ENCODE measurements at regions not wholly inside any gene's neighbourhood (a gene's known extent, or its start where the extent isn't known, plus 50 kb on each side); places are given as distances from the start of the nearest gene placed in this dataset.
A peak's percentile ranks its signal among the peaks of the same experiment; 100 is the strongest.

GRCh38 chr17:31598399-31598782 lies 206.9 kb downstream of the RAB11FIP4 start:
- H4K5ac ChIP-seq (ENCODE audit: low read length) = no peak overlapping the region
- H3K23ac ChIP-seq (ENCODE audit: low read length) = no peak overlapping the region
- WGBS (ENCODE audit: extremely low coverage, insufficient coverage, low lambda C conversion rate) = no CpG with 5 or more reads among the region's 4 CpGs
- no peak overlapping the region for H2BK120ac ChIP-seq (ENCODE audit: low read depth, low read length)
- no peaks in the 10 kb centered on the region for H3K79me1 ChIP-seq (ENCODE audit: low read length)
- peaks cover 11% of the 10 kb centered on the region for H3K4me1 ChIP-seq (ENCODE audit: control insufficient read depth, low read depth, low read length)
- H3K4ac ChIP-seq (ENCODE audit: low read depth, low read length) = no peak overlapping the region
- DNase-seq = no peak
- H3K27ac ChIP-seq (ENCODE audit: low read depth, low read length) = no peak overlapping the region
- no peak overlapping the region for H3K4me3 ChIP-seq (ENCODE audit: low read length)
- H3K18ac ChIP-seq (ENCODE audit: low read length) = no peak overlapping the region
- H4K8ac ChIP-seq (ENCODE audit: low read depth, low read length) = no peak overlapping the region
- H3K27me3 ChIP-seq (ENCODE audit: insufficient read depth, low read length, poor library complexity) = no peaks in the 10 kb centered on the region
- H2AK5ac ChIP-seq (ENCODE audit: low read length) = no peak overlapping the region
- no peak overlapping the region for H3K56ac ChIP-seq (ENCODE audit: low read length)
- no peaks in the 10 kb centered on the region for H3K36me3 ChIP-seq (ENCODE audit: control insufficient read depth, insufficient read depth, low read length)
- H2BK5ac ChIP-seq (ENCODE audit: low read length) = no peak overlapping the region
- H2BK15ac ChIP-seq (replicated peaks; ENCODE audit: low read depth) = no peak overlapping the region
- no peak overlapping the region for H3K4me2 ChIP-seq (ENCODE audit: low read length)
- no peaks in the 10 kb centered on the region for H3K79me2 ChIP-seq (ENCODE audit: control insufficient read depth, insufficient read depth, low read length)
- H3K9ac ChIP-seq (ENCODE audit: low read length) = no peak overlapping the region

- Histone ChIP-seq H2BK120ac (ENCODE audit: low read depth, low read length) (no peak overlapping the region), H3K79me2 (ENCODE audit: control insufficient read depth, insufficient read depth, low read length) (no peaks in the 10 kb centered on the region), H2BK15ac (replicated peaks; ENCODE audit: low read depth) (no peak overlapping the region), H3K79me1 (ENCODE audit: low read length) (no peaks in the 10 kb centered on the region), H3K4me3 (ENCODE audit: low read length) (no peak overlapping the region), H4K8ac (ENCODE audit: low read depth, low read length) (no peak overlapping the region), H3K9ac (ENCODE audit: low read length) (no peak overlapping the region), H2BK5ac (ENCODE audit: low read length) (no peak overlapping the region), H2AK5ac (ENCODE audit: low read length) (no peak overlapping the region), H3K36me3 (ENCODE audit: control insufficient read depth, insufficient read depth, low read length) (no peaks in the 10 kb centered on the region), H3K18ac (ENCODE audit: low read length) (no peak overlapping the region), H3K4ac (ENCODE audit: low read depth, low read length) (no peak overlapping the region), H3K4me1 (ENCODE audit: control insufficient read depth, low read depth, low read length) (peaks cover 11% of the 10 kb centered on the region), H4K5ac (ENCODE audit: low read length) (no peak overlapping the region), H3K27me3 (ENCODE audit: insufficient read depth, low read length, poor library complexity) (no peaks in the 10 kb centered on the region), H3K4me2 (ENCODE audit: low read length) (no peak overlapping the region), H3K27ac (ENCODE audit: low read depth, low read length) (no peak overlapping the region), H3K23ac (ENCODE audit: low read length) (no peak overlapping the region), H3K56ac (ENCODE audit: low read length) (no peak overlapping the region)
- no peak for DNase-seq
- no CpG with 5 or more reads among the region's 10 CpGs for WGBS (ENCODE audit: extremely low coverage, insufficient coverage, low lambda C conversion rate)
Observed at GRCh38 chr17:31597646-31598398, 206.3 kb downstream of the RAB11FIP4 start.

- H2AK5ac ChIP-seq (ENCODE audit: low read length) = no peak overlapping the region
- no peak overlapping the region for H3K4me3 ChIP-seq (ENCODE audit: low read length)
- H3K79me2 ChIP-seq (ENCODE audit: control insufficient read depth, insufficient read depth, low read length) = no peaks in the 10 kb centered on the region
- peak overlapping the region; percentile 6 for H3K23ac ChIP-seq (ENCODE audit: low read length)
- peaks cover 11% of the 10 kb centered on the region for H3K4me1 ChIP-seq (ENCODE audit: control insufficient read depth, low read depth, low read length)
- H4K5ac ChIP-seq (ENCODE audit: low read length) = no peak overlapping the region
- H2BK120ac ChIP-seq (ENCODE audit: low read depth, low read length) = no peak overlapping the region
- peak overlapping the region; percentile 62 for H3K56ac ChIP-seq (ENCODE audit: low read length)
- no peaks in the 10 kb centered on the region for H3K27me3 ChIP-seq (ENCODE audit: insufficient read depth, low read length, poor library complexity)
- no peak overlapping the region for H3K4me2 ChIP-seq (ENCODE audit: low read length)
- H3K4ac ChIP-seq (ENCODE audit: low read depth, low read length) = no peak overlapping the region
- H3K36me3 ChIP-seq (ENCODE audit: control insufficient read depth, insufficient read depth, low read length) = no peaks in the 10 kb centered on the region
- no peak overlapping the region for H2BK15ac ChIP-seq (replicated peaks; ENCODE audit: low read depth)
- no peak overlapping the region for H4K8ac ChIP-seq (ENCODE audit: low read depth, low read length)
- no CpG with 5 or more reads among the region's 16 CpGs for WGBS (ENCODE audit: extremely low coverage, insufficient coverage, low lambda C conversion rate)
- H3K79me1 ChIP-seq (ENCODE audit: low read length) = no peaks in the 10 kb centered on the region
- H3K27ac ChIP-seq (ENCODE audit: low read depth, low read length) = peak overlapping the region; percentile 79
- peak; percentile 94 for DNase-seq
- no peak overlapping the region for H3K18ac ChIP-seq (ENCODE audit: low read length)
- H2BK5ac ChIP-seq (ENCODE audit: low read length) = peak overlapping the region; percentile 41
- H3K9ac ChIP-seq (ENCODE audit: low read length) = peak overlapping the region; percentile 33
Observed at GRCh38 chr17:31596382-31597323, 205.2 kb downstream of the RAB11FIP4 start.

GRCh38 chr17:31595666-31596381 lies 204.3 kb downstream of the RAB11FIP4 start:
- H3K18ac ChIP-seq (ENCODE audit: low read length) = no peak overlapping the region
- peak; percentile 66 for DNase-seq
- H3K4me2 ChIP-seq (ENCODE audit: low read length) = no peak overlapping the region
- H3K79me2 ChIP-seq (ENCODE audit: control insufficient read depth, insufficient read depth, low read length) = no peaks in the 10 kb centered on the region
- H2AK5ac ChIP-seq (ENCODE audit: low read length) = no peak overlapping the region
- H3K4ac ChIP-seq (ENCODE audit: low read depth, low read length) = peak overlapping the region; percentile 17
- H3K9ac ChIP-seq (ENCODE audit: low read length) = no peak overlapping the region
- WGBS (ENCODE audit: extremely low coverage, insufficient coverage, low lambda C conversion rate) = no CpG with 5 or more reads among the region's 10 CpGs
- H3K27ac ChIP-seq (ENCODE audit: low read depth, low read length) = peak overlapping the region; percentile 79
- H4K8ac ChIP-seq (ENCODE audit: low read depth, low read length) = no peak overlapping the region
- H3K4me1 ChIP-seq (ENCODE audit: control insufficient read depth, low read depth, low read length) = peaks cover 11% of the 10 kb centered on the region
- peak overlapping the region; percentile 41 for H2BK5ac ChIP-seq (ENCODE audit: low read length)
- no peaks in the 10 kb centered on the region for H3K79me1 ChIP-seq (ENCODE audit: low read length)
- no peak overlapping the region for H4K5ac ChIP-seq (ENCODE audit: low read length)
- peak overlapping the region; percentile 6 for H3K23ac ChIP-seq (ENCODE audit: low read length)
- H3K4me3 ChIP-seq (ENCODE audit: low read length) = no peak overlapping the region
- no peak overlapping the region for H2BK120ac ChIP-seq (ENCODE audit: low read depth, low read length)
- H3K27me3 ChIP-seq (ENCODE audit: insufficient read depth, low read length, poor library complexity) = no peaks in the 10 kb centered on the region
- H3K56ac ChIP-seq (ENCODE audit: low read length) = peak overlapping the region; percentile 6
- H3K36me3 ChIP-seq (ENCODE audit: control insufficient read depth, insufficient read depth, low read length) = no peaks in the 10 kb centered on the region
- no peak overlapping the region for H2BK15ac ChIP-seq (replicated peaks; ENCODE audit: low read depth)

- Histone ChIP-seq H4K8ac (ENCODE audit: low read depth, low read length) (no peak overlapping the region), H3K79me1 (ENCODE audit: low read length) (no peaks in the 10 kb centered on the region), H2BK120ac (ENCODE audit: low read depth, low read length) (no peak overlapping the region), H3K79me2 (ENCODE audit: control insufficient read depth, insufficient read depth, low read length) (no peaks in the 10 kb centered on the region), H3K27ac (ENCODE audit: low read depth, low read length) (no peak overlapping the region), H3K18ac (ENCODE audit: low read length) (no peak overlapping the region), H2BK15ac (replicated peaks; ENCODE audit: low read depth) (no peak overlapping the region), H3K4me3 (ENCODE audit: low read length) (no peak overlapping the region), H3K23ac (ENCODE audit: low read length) (no peak overlapping the region), H3K4me1 (ENCODE audit: control insufficient read depth, low read depth, low read length) (peaks cover 11% of the 10 kb centered on the region), H3K36me3 (ENCODE audit: control insufficient read depth, insufficient read depth, low read length) (no peaks in the 10 kb centered on the region), H3K4ac (ENCODE audit: low read depth, low read length) (no peak overlapping the region), H3K56ac (ENCODE audit: low read length) (no peak overlapping the region), H3K27me3 (ENCODE audit: insufficient read depth, low read length, poor library complexity) (no peaks in the 10 kb centered on the region), H3K9ac (ENCODE audit: low read length) (no peak overlapping the region), H2AK5ac (ENCODE audit: low read length) (no peak overlapping the region), H4K5ac (ENCODE audit: low read length) (no peak overlapping the region), H2BK5ac (ENCODE audit: low read length) (no peak overlapping the region), H3K4me2 (ENCODE audit: low read length) (no peak overlapping the region)
- peak; percentile 88 for DNase-seq
- whole genome bisulfite sequencing (ENCODE audit: extremely low coverage, insufficient coverage, low lambda C conversion rate) = no CpG with 5 or more reads among the region's 2 CpGs
Observed at GRCh38 chr17:31595076-31595475, 203.6 kb downstream of the RAB11FIP4 start.

Measured in mesendoderm (in vitro differentiated cells).